Ishikawa (cell line): ENCODE measurements at regions not wholly inside any gene's neighbourhood (a gene's known extent, or its start where the extent isn't known, plus 50 kb on each side); places are given as distances from the start of the nearest gene placed in this dataset.
A peak's percentile ranks its signal among the peaks of the same experiment; 100 is the strongest.

Experiments
- CEBPB ChIP-seq: IDR thresholded peaks from 2 replicates; pipeline ENCODE4 v1.6.1; 2012
- CREB1 ChIP-seq: IDR thresholded peaks from 2 replicates; pipeline ENCODE4 v1.6.1; 2012; ENCODE audit warnings: low read depth
- EGR1 ChIP-seq: IDR thresholded peaks from 2 replicates; pipeline ENCODE4 v1.6.1; 2012
- EP300 ChIP-seq: IDR thresholded peaks from 2 replicates; pipeline ENCODE4 v1.6.1; 2012; ENCODE audit warnings: borderline replicate concordance
- FOXM1 ChIP-seq: IDR thresholded peaks from 2 replicates; pipeline ENCODE4 v1.6.1; 2012; ENCODE audit warnings: low read depth, borderline replicate concordance
- MAX ChIP-seq: IDR thresholded peaks from 2 replicates; pipeline ENCODE4 v1.6.1; 2012
- NFIC ChIP-seq: IDR thresholded peaks from 2 replicates; pipeline ENCODE4 v1.6.1; 2012
- RAD21 ChIP-seq: IDR thresholded peaks from 2 replicates; pipeline ENCODE4 v1.6.1; 2012; ENCODE audit warnings: low read depth
- REST ChIP-seq: IDR thresholded peaks from 2 replicates; pipeline ENCODE4 v1.6.1; 2012; ENCODE audit warnings: low read depth, mild to moderate bottlenecking
- TAF1 ChIP-seq: IDR thresholded peaks from 2 replicates; pipeline ENCODE4 v1.6.1; 2012; ENCODE audit warnings: low read depth, mild to moderate bottlenecking
- TCF12 ChIP-seq: IDR thresholded peaks from 2 replicates; pipeline ENCODE4 v1.6.1; 2012; ENCODE audit warnings: low read depth
- TEAD4 ChIP-seq: IDR thresholded peaks from 2 replicates; pipeline ENCODE4 v1.6.1; 2012
- YY1 ChIP-seq: IDR thresholded peaks from 2 replicates; pipeline ENCODE4 v1.6.1; 2012; ENCODE audit warnings: low read depth
- ZBTB7A ChIP-seq: IDR thresholded peaks from 2 replicates; pipeline ENCODE4 v1.6.1; 2012; ENCODE audit warnings: low read depth
- TF ChIP-seq, protein P1 (sequence below): IDR thresholded peaks from 2 replicates; pipeline ENCODE4 v1.6.1; 2012

GRCh38 chr4:149120331-149121022 is 678.3 kb upstream of the NR3C2 start:
- TF ChIP-seq EP300 (no peak), TAF1 (no peak), RAD21 (no peak), YY1 (no peak), ZBTB7A (no peak), CREB1 (no peak), NFIC (no peak), CEBPB (no peak), TEAD4 (no peak), MAX (no peak), FOXM1 (no peak), TCF12 (no peak), EGR1 (no peak), REST (no peak)
- TF ChIP-seq, protein P1, sequence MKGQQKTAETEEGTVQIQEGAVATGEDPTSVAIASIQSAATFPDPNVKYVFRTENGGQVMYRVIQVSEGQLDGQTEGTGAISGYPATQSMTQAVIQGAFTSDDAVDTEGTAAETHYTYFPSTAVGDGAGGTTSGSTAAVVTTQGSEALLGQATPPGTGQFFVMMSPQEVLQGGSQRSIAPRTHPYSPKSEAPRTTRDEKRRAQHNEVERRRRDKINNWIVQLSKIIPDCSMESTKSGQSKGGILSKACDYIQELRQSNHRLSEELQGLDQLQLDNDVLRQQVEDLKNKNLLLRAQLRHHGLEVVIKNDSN: no peak

DNA sequence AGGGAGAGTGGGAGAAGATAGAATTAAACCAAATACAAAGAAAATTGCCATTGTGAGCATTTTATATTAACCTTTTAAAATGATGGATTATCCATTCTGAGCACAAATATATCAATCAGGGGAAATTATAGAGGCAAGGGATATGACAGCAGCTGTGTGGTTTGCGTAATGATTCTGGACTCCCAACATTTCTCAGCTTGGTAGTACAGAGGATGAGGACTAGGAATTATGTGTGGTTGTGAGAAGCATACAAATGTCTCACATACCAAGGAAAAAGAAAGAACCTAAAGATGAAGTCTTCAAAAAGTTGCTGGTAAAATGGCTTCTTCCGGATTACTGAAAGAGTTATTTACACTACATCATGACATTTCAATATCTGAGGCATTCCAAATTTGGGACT is 674.6 kb upstream of the NR3C2 start:
- no peak for TF ChIP-seq REST
- TF ChIP-seq CEBPB: no peak

GRCh38 chr4:149113804-149114430 is 671.7 kb upstream of the NR3C2 start:
- TF ChIP-seq FOXM1: no peak
- no peak for TF ChIP-seq TAF1
- no peak for TF ChIP-seq CEBPB
- no peak for TF ChIP-seq RAD21
- TF ChIP-seq, protein P1: no peak
- TF ChIP-seq MAX: no peak

- TF ChIP-seq TCF12: no peak
- TF ChIP-seq RAD21: peak; percentile 17; the same call in 1 of the 2 replicates
Observed at GRCh38 chr4:149112109-149112508, 669.9 kb upstream of the NR3C2 start.

- TF ChIP-seq NFIC (no peak), TCF12 (no peak), MAX (no peak), EP300 (no peak), YY1 (no peak), REST (no peak), ZBTB7A (no peak), CREB1 (no peak), EGR1 (no peak), TAF1 (no peak), TEAD4 (no peak)
Observed at GRCh38 chr4:149110481-149110880, 668.3 kb upstream of the NR3C2 start.
